IMR-90 (cell line): ENCODE measurements at regions not wholly inside any gene's neighbourhood (a gene's known extent, or its start where the extent isn't known, plus 50 kb on each side); places are given as distances from the start of the nearest gene placed in this dataset.

Source experiments
- ATAC-seq: fragments of 200-7000 bp; cut with Tn5 transposase; 2 replicates; pipeline ENCODE4 v1.9.1; 2020; ENCODE audit warnings: low read depth, mild to moderate bottlenecking, moderate library complexity
- BruUV-seq: library from RNA; stranded (reverse); fragments of 400-500 nt; replicated peaks from 2 replicates; lab custom pipeline; 2021; lab: Mats Ljungman, UMichigan
- CTCF ChIA-PET: fragments of 300-600 bp; formaldehyde crosslinking; extraction: SDS; loops from one replicate; lab custom pipeline; 2021; ENCODE audit warnings: antibody characterized with exemption; lab: Yijun Ruan, JAX
- POLR2A ChIA-PET: fragments of 300-600 bp; sonication (Branson Sonifier 250); formaldehyde crosslinking; loops from one replicate; lab custom pipeline; 2022; ENCODE audit warnings: antibody characterized with exemption; ENCODE audit not compliant: unreplicated experiment; lab: Charles Lee
- DNase-seq: peaks from one replicate; pipeline ENCODE4 v3.0.0; 2013
- H2AFZ ChIP-seq: replicated peaks from 2 replicates; pipeline ENCODE3; 2013; ENCODE audit warnings: low read length, mild to moderate bottlenecking; ENCODE audit not compliant: poor library complexity
- H2AK5ac ChIP-seq: 2 replicates; pipeline ENCODE4 v1.6.1; 2013; ENCODE audit warnings: low read depth, low read length, inconsistent platforms
- H2AK9ac ChIP-seq: replicated peaks from 2 replicates; pipeline ENCODE3; 2013; ENCODE audit warnings: mild to moderate bottlenecking, low read depth, low read length, moderate library complexity; ENCODE audit not compliant: poor library complexity
- H2BK120ac ChIP-seq: 2 replicates; pipeline ENCODE4 v1.6.1; 2013; ENCODE audit warnings: low read depth, low read length, inconsistent platforms
- H2BK15ac ChIP-seq: 3 replicates; pipeline ENCODE4 v1.6.1; 2013; ENCODE audit warnings: low read depth, low read length, inconsistent platforms
- H2BK20ac ChIP-seq: 2 replicates; pipeline ENCODE4 v1.6.1; 2013; ENCODE audit warnings: low read depth, mild to moderate bottlenecking, inconsistent platforms, low read length, moderate library complexity
- H2BK5ac ChIP-seq: 2 replicates; pipeline ENCODE4 v1.6.1; 2013; ENCODE audit warnings: mild to moderate bottlenecking, low read depth, low read length, inconsistent platforms; ENCODE audit not compliant: poor library complexity, severe bottlenecking
- H3K14ac ChIP-seq: replicated peaks from 2 replicates; pipeline ENCODE4 v1.6.1; 2013; ENCODE audit warnings: low read depth, low read length, inconsistent platforms
- H3K18ac ChIP-seq: 2 replicates; pipeline ENCODE4 v1.6.1; 2013; ENCODE audit warnings: low read depth, low read length, control low read depth
- H3K23ac ChIP-seq: 2 replicates; pipeline ENCODE4 v1.6.1; 2013; ENCODE audit warnings: low read depth, low read length, inconsistent platforms
- H3K27ac ChIP-seq: 2 replicates; pipeline ENCODE4 v1.5.1; 2013; ENCODE audit warnings: mild to moderate bottlenecking, control low read depth, low read length; ENCODE audit not compliant: insufficient read depth
- H3K27me3 ChIP-seq: 2 replicates; pipeline ENCODE4 v1.6.1; 2013; ENCODE audit warnings: low read length; ENCODE audit not compliant: control insufficient read depth, insufficient read depth
- H3K36me3 ChIP-seq: 2 replicates; pipeline ENCODE4 v1.6.1; 2013; ENCODE audit warnings: low read length, mixed read lengths; ENCODE audit not compliant: control insufficient read depth, insufficient read depth
- H3K4ac ChIP-seq: 2 replicates; pipeline ENCODE4 v1.6.1; 2013; ENCODE audit warnings: low read depth, low read length, inconsistent platforms
- H3K4me1 ChIP-seq: 2 replicates; pipeline ENCODE4 v1.6.1; 2013; ENCODE audit warnings: low read length, mixed read lengths; ENCODE audit not compliant: control insufficient read depth, insufficient read depth
- H3K4me2 ChIP-seq: 2 replicates; pipeline ENCODE4 v1.6.1; 2013; ENCODE audit warnings: low read depth, mild to moderate bottlenecking, control low read depth, low read length, moderate library complexity
- H3K4me3 ChIP-seq: 2 replicates; pipeline ENCODE4 v1.5.1; 2013; ENCODE audit warnings: low read depth, mild to moderate bottlenecking, control low read depth, low read length, moderate library complexity; ENCODE audit not compliant: insufficient read depth
- H3K56ac ChIP-seq: 2 replicates; pipeline ENCODE4 v1.6.1; 2013; ENCODE audit warnings: low read length, inconsistent platforms; ENCODE audit not compliant: insufficient read depth; ENCODE audit errors: extremely low read depth
- H3K79me1 ChIP-seq, 2 experiments: 2 replicates each; pipeline ENCODE4 v1.6.1; 2013; ENCODE audit warnings: low read length in 2 of 2, inconsistent platforms in 1 of 2, low read depth in 1 of 2
- H3K9ac ChIP-seq: 2 replicates; pipeline ENCODE4 v1.6.1; 2013; ENCODE audit warnings: low read depth, low read length, control low read depth
- H3K9me1 ChIP-seq: 2 replicates; pipeline ENCODE4 v1.6.1; 2013; ENCODE audit warnings: low read length, inconsistent platforms; ENCODE audit not compliant: insufficient read depth
- H3K9me3 ChIP-seq: 2 replicates; pipeline ENCODE4 v1.6.1; 2013; ENCODE audit warnings: low read length; ENCODE audit not compliant: control insufficient read depth, insufficient read depth
- H4K20me1 ChIP-seq: 2 replicates; pipeline ENCODE4 v1.6.1; 2013; ENCODE audit warnings: low read length, inconsistent platforms; ENCODE audit not compliant: insufficient read depth
- H4K5ac ChIP-seq: 2 replicates; pipeline ENCODE4 v1.6.1; 2013; ENCODE audit warnings: mild to moderate bottlenecking, low read depth, low read length, control low read depth
- H4K8ac ChIP-seq, 2 experiments: 2 replicates each; pipeline ENCODE4 v1.6.1; 2013; ENCODE audit warnings: low read depth in 2 of 2, low read length in 2 of 2, control low read depth in 1 of 2, inconsistent platforms in 1 of 2
- H4K91ac ChIP-seq: 2 replicates; pipeline ENCODE4 v1.6.1; 2013; ENCODE audit warnings: low read depth, low read length, inconsistent platforms; ENCODE audit not compliant: insufficient read depth
- BHLHE40 ChIP-seq: fragments of 150-350 bp; IDR thresholded peaks from 2 replicates; pipeline ENCODE4 v1.6.1; 2016; ENCODE audit warnings: mild to moderate bottlenecking, low read depth, low read length
- CEBPB ChIP-seq: IDR thresholded peaks from 2 replicates; pipeline ENCODE4 v1.6.1; 2012; ENCODE audit warnings: low read depth, low read length, improper control_type of control experiment
- CHD1 ChIP-seq: IDR thresholded peaks from 2 replicates; pipeline ENCODE4 v1.6.1; 2012; ENCODE audit warnings: low read depth, low read length, improper control_type of control experiment
- CTCF ChIP-seq: conservative IDR thresholded peaks from 2 replicates; pipeline ENCODE4 v1.5.1; 2012; ENCODE audit warnings: mild to moderate bottlenecking, low read depth, low read length, improper control_type of control experiment
- ELK1 ChIP-seq: fragments of 150-350 bp; IDR thresholded peaks from 2 replicates; pipeline ENCODE4 v1.6.1; 2016; ENCODE audit warnings: low read depth, mild to moderate bottlenecking, low read length, moderate library complexity, borderline replicate concordance
- FOS ChIP-seq: fragments of 150-350 bp; IDR thresholded peaks from 2 replicates; pipeline ENCODE4 v1.6.1; 2016; ENCODE audit warnings: low read depth, low read length
- MAFK ChIP-seq: IDR thresholded peaks from 2 replicates; pipeline ENCODE4 v1.6.1; 2012; ENCODE audit warnings: low read depth, low read length, improper control_type of control experiment
- MAZ ChIP-seq: IDR thresholded peaks from 2 replicates; pipeline ENCODE4 v1.6.1; 2012; ENCODE audit warnings: low read depth, mild to moderate bottlenecking, low read length, improper control_type of control experiment, moderate library complexity, borderline replicate concordance
- MXI1 ChIP-seq: IDR thresholded peaks from 2 replicates; pipeline ENCODE4 v1.6.1; 2012; ENCODE audit warnings: low read depth, mild to moderate bottlenecking, low read length, moderate library complexity, borderline replicate concordance
- NFE2L2 ChIP-seq: fragments of 150-350 bp; IDR thresholded peaks from 2 replicates; pipeline ENCODE4 v1.6.1; 2016; ENCODE audit warnings: low read depth, mild to moderate bottlenecking, low read length
- POLR2A ChIP-seq: IDR thresholded peaks from 2 replicates; pipeline ENCODE4 v1.6.1; 2012; ENCODE audit warnings: mild to moderate bottlenecking, low read depth, low read length
- RAD21 ChIP-seq: IDR thresholded peaks from 2 replicates; pipeline ENCODE4 v1.6.1; 2012; ENCODE audit warnings: low read length, improper control_type of control experiment
- RCOR1 ChIP-seq: IDR thresholded peaks from 2 replicates; pipeline ENCODE4 v1.6.1; 2012; ENCODE audit warnings: mild to moderate bottlenecking, low read length, improper control_type of control experiment; ENCODE audit not compliant: insufficient replicate concordance
- RFX5 ChIP-seq: IDR thresholded peaks from 2 replicates; pipeline ENCODE4 v1.8.0; 2012; ENCODE audit warnings: low read depth, mild to moderate bottlenecking, low read length, moderate library complexity
- SMC3 ChIP-seq: fragments of 150-350 bp; IDR thresholded peaks from 2 replicates; pipeline ENCODE4 v1.6.1; 2016; ENCODE audit warnings: low read depth, mild to moderate bottlenecking, antibody characterized with exemption, low read length, moderate library complexity
- USF2 ChIP-seq: fragments of 150-350 bp; IDR thresholded peaks from 2 replicates; pipeline ENCODE4 v1.6.1; 2017; ENCODE audit warnings: mild to moderate bottlenecking, antibody characterized with exemption, low read length, low read depth
- WGBS, 2 experiments: methylation state at CpG; one replicate each; pipeline versions ENCODE4 v1.1.5 to v1.1.7; 2013; ENCODE audit warnings: missing lambda C conversion rate in 2 of 2; ENCODE audit not compliant: insufficient read length in 1 of 2; ENCODE audit errors: extremely low coverage in 2 of 2; 5-methylcytosine and 5-hydroxymethylcytosine counted together
- dilution Hi-C: fragments of 300-500 bp; cut with HindIII; formaldehyde crosslinking; loops from one replicate; pipeline ENCODE4 v1.14.3; 2018; ENCODE audit warnings: low sequenced_read_pairs; ENCODE audit not compliant: unreplicated experiment
- in situ Hi-C: fragments of 300-500 bp; cut with MboI; formaldehyde crosslinking; loops from 3 replicates; pipeline ENCODE4 v1.14.3; 2019; ENCODE audit warnings: low sequenced_read_pairs, inconsistent platforms, mixed read lengths
- intact Hi-C: fragments of 100-400 bp; cut with micrococcal nuclease; formaldehyde crosslinking; loops from 2 replicates; pipeline ENCODE4 v1.10.0; 2022

- H2BK120ac ChIP-seq, result peak overlapping the region; percentile 22; the same call in 1 of the 2 replicates
- H2BK5ac ChIP-seq, result no peak overlapping the region
- H3K4me3 ChIP-seq, result no peak overlapping the region
- ATAC-seq (no peak), DNase-seq (no peak)
- H3K4ac ChIP-seq, result no peak overlapping the region
- ChIA-PET POLR2A (no interaction called here), CTCF (no interaction called here)
- no peak overlapping the region for H2AK5ac ChIP-seq
- H3K4me2 ChIP-seq, result no peak overlapping the region
- dilution Hi-C loops, result no loop called here
- H4K8ac ChIP-seq, result no peak overlapping the region
- no peak overlapping the region for H3K56ac ChIP-seq
- H3K9me1 ChIP-seq, result peaks cover 9% of the 10 kb centered on the region
- no peak overlapping the region for H3K23ac ChIP-seq
- TF ChIP-seq CHD1 (no peak), ELK1 (no peak), FOS (no peak), POLR2A (no peak), BHLHE40 (no peak), MAZ (no peak), MXI1 (no peak), NFE2L2 (no peak), USF2 (no peak), SMC3 (no peak), RFX5 (no peak), RCOR1 (no peak), CTCF (no peak), RAD21 (no peak), CEBPB (no peak), MAFK (no peak)
- in situ Hi-C loops, result no loop called here
- no peak overlapping the region for H4K91ac ChIP-seq
- no peaks in the 10 kb centered on the region for H4K20me1 ChIP-seq
- H3K4me1 ChIP-seq, result peaks cover 12% of the 10 kb centered on the region
- no peaks in the 10 kb centered on the region for H3K36me3 ChIP-seq
- intact Hi-C loops, result no loop called here
- H2AK9ac ChIP-seq, result no peak overlapping the region
- no peak overlapping the region for H3K27ac ChIP-seq
- no peak overlapping the region for H3K9ac ChIP-seq
- no TSS peak for BruUV-seq
- no peak overlapping the region for H3K18ac ChIP-seq
- H2AFZ ChIP-seq, result no peak overlapping the region
- H4K5ac ChIP-seq, result no peak overlapping the region; the same call in 1 of the 2 replicates
- peak overlapping the region; percentile 42; the same call in 1 of the 2 replicates for H2BK20ac ChIP-seq
- no peaks in the 10 kb centered on the region; a peak in 1 of 4 replicates for H3K79me1 ChIP-seq
- H2BK15ac ChIP-seq, result no peak overlapping the region
- no CpG with 5 or more reads among the region's 3 CpGs for WGBS, 2 experiments
- H3K27me3 ChIP-seq, result no peaks in the 10 kb centered on the region
- H3K14ac ChIP-seq, result no peak overlapping the region
- no peaks in the 10 kb centered on the region for H3K9me3 ChIP-seq
These were observed 601.6 kb downstream of the COL12A1 start for GRCh38 chr6:74604279-74604678.
